Large intestine (tissue), 3 donors: ENCODE measurements at regions not wholly inside any gene's neighbourhood (a gene's known extent, or its start where the extent isn't known, plus 50 kb on each side); places are given as distances from the start of the nearest gene placed in this dataset.

ENCODE experiments used
- DNase-seq, 2 donors: peaks; one replicate each; pipeline versions ENCODE4 v3.0.0 to v3.0.0-alpha.2; 2013
- H3K27ac ChIP-seq: one replicate; pipeline ENCODE4 v1.5.1; 2013; ENCODE audit warnings: low read length
- H3K27me3 ChIP-seq: 2 replicates; pipeline ENCODE4 v1.6.1; 2013; ENCODE audit warnings: low read length; ENCODE audit not compliant: control insufficient read depth, insufficient read depth
- H3K36me3 ChIP-seq: 2 replicates; pipeline ENCODE4 v1.6.1; 2013; ENCODE audit warnings: low read length; ENCODE audit not compliant: control insufficient read depth, insufficient read depth
- H3K4me1 ChIP-seq: one replicate; pipeline ENCODE4 v1.6.1; 2013; ENCODE audit warnings: low read length; ENCODE audit not compliant: control insufficient read depth, insufficient read depth
- H3K4me3 ChIP-seq: one replicate; pipeline ENCODE4 v1.5.1; 2013; ENCODE audit warnings: low read length
- H3K9me3 ChIP-seq: one replicate; pipeline ENCODE4 v1.6.1; 2013; ENCODE audit warnings: mild to moderate bottlenecking, low read depth, low read length, moderate library complexity; ENCODE audit not compliant: control insufficient read depth
- WGBS: methylation state at CpG from one replicate; pipeline ENCODE4 v1.1.5; 2013; ENCODE audit warnings: low lambda C conversion rate; ENCODE audit not compliant: insufficient coverage; 5-methylcytosine and 5-hydroxymethylcytosine counted together

GRCh38 chr9:95750725-95751519 is 124.6 kb upstream of the ERCC6L2 start:
- H3K4me3 ChIP-seq, result no peak overlapping the region
- WGBS, result no CpG with 5 or more reads among the region's 11 CpGs
- H3K9me3 ChIP-seq, result peaks cover 8% of the 10 kb centered on the region
- H3K36me3 ChIP-seq, result no peaks in the 10 kb centered on the region
- no peaks in the 10 kb centered on the region for H3K4me1 ChIP-seq
- peaks cover 7% of the 10 kb centered on the region for H3K27me3 ChIP-seq
- H3K27ac ChIP-seq, result no peak overlapping the region
- no peak for DNase-seq

GRCh38 chr9:95749493-95749892 is 126.0 kb upstream of the ERCC6L2 start:
- Histone ChIP-seq H3K4me1 (no peaks in the 10 kb centered on the region), H3K4me3 (no peak overlapping the region), H3K36me3 (no peaks in the 10 kb centered on the region), H3K27me3 (peaks cover 7% of the 10 kb centered on the region), H3K27ac (no peak overlapping the region), H3K9me3 (peaks cover 8% of the 10 kb centered on the region)
- DNase-seq, result no peak
- 83% methylated on average over 2 of the region's 9 CpGs for WGBS

GRCh38 chr9:95746408-95747180 is 128.9 kb upstream of the ERCC6L2 start:
- DNase-seq, result no peak
- no peaks in the 10 kb centered on the region for H3K36me3 ChIP-seq
- no peak overlapping the region for H3K4me3 ChIP-seq
- no peaks in the 10 kb centered on the region for H3K27me3 ChIP-seq
- no peaks in the 10 kb centered on the region for H3K4me1 ChIP-seq
- no CpG with 5 or more reads among the region's 4 CpGs for WGBS
- no peaks in the 10 kb centered on the region for H3K9me3 ChIP-seq
- H3K27ac ChIP-seq, result no peak overlapping the region

- no peaks in the 10 kb centered on the region for H3K36me3 ChIP-seq
- H3K4me3 ChIP-seq, result no peak overlapping the region
- no peaks in the 10 kb centered on the region for H3K9me3 ChIP-seq
- no peaks in the 10 kb centered on the region for H3K27me3 ChIP-seq
- 83% methylated on average over 1 of the region's 6 CpGs for WGBS
- H3K27ac ChIP-seq, result no peak overlapping the region
- H3K4me1 ChIP-seq, result no peaks in the 10 kb centered on the region
- no peak for DNase-seq
Measured at GRCh38 chr9:95742821-95743220, 132.7 kb upstream of the ERCC6L2 start.

- Histone ChIP-seq H3K36me3 (no peaks in the 10 kb centered on the region), H3K27ac (no peak overlapping the region), H3K9me3 (no peaks in the 10 kb centered on the region), H3K4me3 (no peak overlapping the region), H3K27me3 (no peaks in the 10 kb centered on the region), H3K4me1 (no peaks in the 10 kb centered on the region)
- DNase-seq, result no peak
- no CpG with 5 or more reads among the region's 2 CpGs for WGBS
Measured at GRCh38 chr9:95741631-95742030, 133.9 kb upstream of the ERCC6L2 start.

- no peaks in the 10 kb centered on the region for H3K9me3 ChIP-seq
- no peaks in the 10 kb centered on the region for H3K36me3 ChIP-seq
- DNase-seq, result no peak
- no peak overlapping the region for H3K27ac ChIP-seq
- H3K4me1 ChIP-seq, result no peaks in the 10 kb centered on the region
- no peaks in the 10 kb centered on the region for H3K27me3 ChIP-seq
- 82% methylated on average over 4 of the region's 11 CpGs for WGBS
- no peak overlapping the region for H3K4me3 ChIP-seq
Measured at GRCh38 chr9:95740217-95741004, 135.1 kb upstream of the ERCC6L2 start.

GRCh38 chr9:95738438-95738837 is 137.1 kb upstream of the ERCC6L2 start:
- Histone ChIP-seq H3K4me1 (peaks cover 4% of the 10 kb centered on the region), H3K27ac (no peak overlapping the region), H3K36me3 (no peaks in the 10 kb centered on the region), H3K9me3 (no peaks in the 10 kb centered on the region), H3K27me3 (no peaks in the 10 kb centered on the region), H3K4me3 (no peak overlapping the region)
- no peak for DNase-seq
- WGBS, result no CpG with 5 or more reads among the region's 10 CpGs

GRCh38 chr9:95736891-95737522 is 138.5 kb upstream of the ERCC6L2 start:
- H3K36me3 ChIP-seq, result no peaks in the 10 kb centered on the region
- DNase-seq, result no peak
- WGBS, result no CpG with 5 or more reads among the region's 15 CpGs

GRCh38 chr9:95736370-95736769 is 139.1 kb upstream of the ERCC6L2 start:
- Histone ChIP-seq H3K9me3 (no peaks in the 10 kb centered on the region), H3K27ac (no peak overlapping the region), H3K36me3 (no peaks in the 10 kb centered on the region), H3K4me3 (no peak overlapping the region), H3K27me3 (no peaks in the 10 kb centered on the region), H3K4me1 (peaks cover 14% of the 10 kb centered on the region)
- DNase-seq, result no peak
- WGBS, result no CpG with 5 or more reads among the region's 5 CpGs

More at GRCh38 chr9:95736891-95737522, 138.5 kb upstream of the ERCC6L2 start:
- H3K4me3 ChIP-seq, result no peak overlapping the region
- H3K9me3 ChIP-seq, result no peaks in the 10 kb centered on the region
- H3K27ac ChIP-seq, result no peak overlapping the region
- peaks cover 14% of the 10 kb centered on the region for H3K4me1 ChIP-seq
- H3K27me3 ChIP-seq, result no peaks in the 10 kb centered on the region

GRCh38 chr9:95735701-95736100 is 139.8 kb upstream of the ERCC6L2 start:
- Histone ChIP-seq H3K36me3 (no peaks in the 10 kb centered on the region), H3K4me1 (peaks cover 18% of the 10 kb centered on the region), H3K27ac (no peak overlapping the region), H3K27me3 (no peaks in the 10 kb centered on the region), H3K9me3 (no peaks in the 10 kb centered on the region), H3K4me3 (no peak overlapping the region)
- DNase-seq, result no peak
- no CpG with 5 or more reads among the region's 1 CpG for WGBS
